ENCODE measurements at regions not wholly inside any gene's neighbourhood (a gene's known extent, or its start where the extent isn't known, plus 50 kb on each side); places are given as distances from the start of the nearest gene placed in this dataset.

DNA sequence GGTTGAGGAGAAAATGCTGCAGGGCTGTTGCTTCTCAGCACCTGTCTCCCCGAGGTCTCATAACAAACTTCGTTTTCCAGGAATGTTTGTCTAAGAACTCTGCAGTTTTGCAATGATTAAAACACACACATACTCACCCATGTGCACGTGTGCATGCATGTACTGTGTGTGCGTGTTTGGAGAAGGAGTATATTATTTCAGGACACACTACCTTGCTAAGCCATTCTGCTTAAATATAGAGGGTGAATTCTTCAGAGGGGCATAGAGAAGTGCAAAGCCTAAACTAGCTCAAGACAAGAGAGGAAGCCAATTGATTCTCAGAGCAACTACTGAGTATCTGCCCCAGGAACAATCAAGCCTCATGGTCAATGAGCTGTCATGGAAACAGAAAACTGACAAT lies 298.4 kb upstream of the MGMT start:
- TF ChIP-seq, protein P1, sequence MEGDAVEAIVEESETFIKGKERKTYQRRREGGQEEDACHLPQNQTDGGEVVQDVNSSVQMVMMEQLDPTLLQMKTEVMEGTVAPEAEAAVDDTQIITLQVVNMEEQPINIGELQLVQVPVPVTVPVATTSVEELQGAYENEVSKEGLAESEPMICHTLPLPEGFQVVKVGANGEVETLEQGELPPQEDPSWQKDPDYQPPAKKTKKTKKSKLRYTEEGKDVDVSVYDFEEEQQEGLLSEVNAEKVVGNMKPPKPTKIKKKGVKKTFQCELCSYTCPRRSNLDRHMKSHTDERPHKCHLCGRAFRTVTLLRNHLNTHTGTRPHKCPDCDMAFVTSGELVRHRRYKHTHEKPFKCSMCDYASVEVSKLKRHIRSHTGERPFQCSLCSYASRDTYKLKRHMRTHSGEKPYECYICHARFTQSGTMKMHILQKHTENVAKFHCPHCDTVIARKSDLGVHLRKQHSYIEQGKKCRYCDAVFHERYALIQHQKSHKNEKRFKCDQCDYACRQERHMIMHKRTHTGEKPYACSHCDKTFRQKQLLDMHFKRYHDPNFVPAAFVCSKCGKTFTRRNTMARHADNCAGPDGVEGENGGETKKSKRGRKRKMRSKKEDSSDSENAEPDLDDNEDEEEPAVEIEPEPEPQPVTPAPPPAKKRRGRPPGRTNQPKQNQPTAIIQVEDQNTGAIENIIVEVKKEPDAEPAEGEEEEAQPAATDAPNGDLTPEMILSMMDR (IDR thresholded peaks at IDR 0.05) = no peak
- H3K27ac ChIP-seq = no peak overlapping the region
- no peak overlapping the region for H3K4me2 ChIP-seq (ENCODE audit: low read length)
- H3K9me3 ChIP-seq (ENCODE audit: control insufficient read depth, low read length) = no peaks in the 10 kb centered on the region
- H3K4me1 ChIP-seq = no peaks in the 10 kb centered on the region
- H3K36me3 ChIP-seq (ENCODE audit: control insufficient read depth, insufficient read depth, low read length) = no peaks in the 10 kb centered on the region
- H3K4me3 ChIP-seq (ENCODE audit: low read depth, low read length) = no peak overlapping the region
- H3K79me2 ChIP-seq = no peaks in the 10 kb centered on the region
- no peak overlapping the region for H2AFZ ChIP-seq
- H3K9ac ChIP-seq = no peak overlapping the region
- H3K27me3 ChIP-seq (ENCODE audit: control insufficient read depth, insufficient read depth, low read length) = no peaks in the 10 kb centered on the region

DNA sequence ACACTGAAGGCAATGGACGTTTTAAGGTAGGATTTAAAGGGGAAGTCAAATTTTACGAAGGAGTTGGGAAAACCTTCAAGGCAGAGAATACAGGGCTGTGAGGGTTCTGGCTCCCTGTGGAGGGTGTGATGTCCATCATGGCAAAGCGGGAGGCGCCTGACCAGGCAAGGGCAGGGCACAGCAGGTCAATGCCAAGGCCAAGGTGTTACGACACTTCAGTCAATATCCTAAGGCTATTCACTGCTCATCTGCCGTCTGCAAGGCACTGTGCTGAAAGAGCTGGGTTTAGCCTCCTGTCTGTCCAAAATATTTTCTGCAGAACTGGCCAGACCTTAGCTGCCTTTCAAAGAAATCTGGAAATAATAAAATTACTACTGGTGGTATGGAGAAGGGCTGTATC lies 297.9 kb upstream of the MGMT start:
- H3K4me3 ChIP-seq (ENCODE audit: low read depth, low read length) = no peak overlapping the region
- H2AFZ ChIP-seq = no peak overlapping the region
- no peak overlapping the region for H3K9ac ChIP-seq
- H3K4me2 ChIP-seq (ENCODE audit: low read length) = no peak overlapping the region
- no peaks in the 10 kb centered on the region for H3K36me3 ChIP-seq (ENCODE audit: control insufficient read depth, insufficient read depth, low read length)
- TF ChIP-seq, protein P1 (IDR thresholded peaks at IDR 0.05) = no peak
- H3K27me3 ChIP-seq (ENCODE audit: control insufficient read depth, insufficient read depth, low read length) = no peaks in the 10 kb centered on the region
- no peak overlapping the region for H3K27ac ChIP-seq
- H3K79me2 ChIP-seq = no peaks in the 10 kb centered on the region
- H3K9me3 ChIP-seq (ENCODE audit: control insufficient read depth, low read length) = no peaks in the 10 kb centered on the region
- no peaks in the 10 kb centered on the region for H3K4me1 ChIP-seq

DNA sequence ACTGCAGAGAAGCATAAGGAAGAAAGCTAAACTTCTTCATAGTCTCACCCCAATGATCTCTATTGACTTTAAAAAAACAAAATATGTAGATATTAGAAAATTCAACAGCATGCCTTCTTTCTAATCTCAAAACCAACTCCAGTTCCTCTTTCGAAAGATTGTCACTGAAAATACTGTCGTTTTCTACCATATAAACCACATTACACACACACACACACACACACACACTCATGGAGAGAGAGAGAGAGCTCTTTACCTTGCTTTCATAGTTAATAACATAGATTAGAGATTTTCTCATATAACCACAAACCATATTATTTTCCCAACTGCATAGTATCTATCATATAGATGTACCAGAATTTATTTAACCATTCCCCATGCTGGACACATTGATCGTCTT lies 296.2 kb upstream of the MGMT start:
- H3K9me3 ChIP-seq (ENCODE audit: control insufficient read depth, low read length) = no peaks in the 10 kb centered on the region
- no peak overlapping the region for H3K27ac ChIP-seq
- H3K27me3 ChIP-seq (ENCODE audit: control insufficient read depth, insufficient read depth, low read length) = no peaks in the 10 kb centered on the region
- no peaks in the 10 kb centered on the region for H3K4me1 ChIP-seq
- TF ChIP-seq, protein P1 (IDR thresholded peaks at IDR 0.05) = no peak
- no peak overlapping the region for H3K9ac ChIP-seq
- H3K36me3 ChIP-seq (ENCODE audit: control insufficient read depth, insufficient read depth, low read length) = no peaks in the 10 kb centered on the region
- no peaks in the 10 kb centered on the region for H3K79me2 ChIP-seq
- no peak overlapping the region for H3K4me2 ChIP-seq (ENCODE audit: low read length)
- H2AFZ ChIP-seq = no peak overlapping the region
- no peak overlapping the region for H3K4me3 ChIP-seq (ENCODE audit: low read depth, low read length)

DNA sequence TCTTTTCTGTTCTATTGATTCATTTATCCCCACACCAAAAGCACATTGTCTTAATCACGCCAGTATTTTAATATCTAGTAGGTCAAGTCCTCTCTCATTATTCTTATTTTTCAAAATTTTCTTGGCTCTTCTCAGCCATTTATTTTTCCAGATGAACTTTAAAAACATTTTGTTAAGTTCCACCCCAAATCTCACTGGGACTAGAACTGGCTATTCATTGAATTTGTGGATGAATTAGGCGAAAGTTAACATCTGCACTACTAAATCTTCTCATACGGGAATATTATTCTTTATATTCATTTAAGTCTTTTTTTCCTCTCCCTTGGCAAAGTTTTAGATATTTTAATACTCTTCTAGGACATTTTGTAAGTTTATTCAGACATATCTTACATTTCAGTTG lies 295.2 kb upstream of the MGMT start:
- Histone ChIP-seq H3K36me3 (ENCODE audit: control insufficient read depth, insufficient read depth, low read length) (no peaks in the 10 kb centered on the region), H3K4me3 (ENCODE audit: low read depth, low read length) (no peak overlapping the region), H3K4me1 (no peaks in the 10 kb centered on the region), H3K79me2 (no peaks in the 10 kb centered on the region), H3K27ac (no peak overlapping the region), H3K27me3 (ENCODE audit: control insufficient read depth, insufficient read depth, low read length) (no peaks in the 10 kb centered on the region), H3K9me3 (ENCODE audit: control insufficient read depth, low read length) (no peaks in the 10 kb centered on the region), H3K9ac (no peak overlapping the region), H2AFZ (no peak overlapping the region), H3K4me2 (ENCODE audit: low read length) (no peak overlapping the region)
- TF ChIP-seq, protein P1 (IDR thresholded peaks at IDR 0.05) = no peak

DNA sequence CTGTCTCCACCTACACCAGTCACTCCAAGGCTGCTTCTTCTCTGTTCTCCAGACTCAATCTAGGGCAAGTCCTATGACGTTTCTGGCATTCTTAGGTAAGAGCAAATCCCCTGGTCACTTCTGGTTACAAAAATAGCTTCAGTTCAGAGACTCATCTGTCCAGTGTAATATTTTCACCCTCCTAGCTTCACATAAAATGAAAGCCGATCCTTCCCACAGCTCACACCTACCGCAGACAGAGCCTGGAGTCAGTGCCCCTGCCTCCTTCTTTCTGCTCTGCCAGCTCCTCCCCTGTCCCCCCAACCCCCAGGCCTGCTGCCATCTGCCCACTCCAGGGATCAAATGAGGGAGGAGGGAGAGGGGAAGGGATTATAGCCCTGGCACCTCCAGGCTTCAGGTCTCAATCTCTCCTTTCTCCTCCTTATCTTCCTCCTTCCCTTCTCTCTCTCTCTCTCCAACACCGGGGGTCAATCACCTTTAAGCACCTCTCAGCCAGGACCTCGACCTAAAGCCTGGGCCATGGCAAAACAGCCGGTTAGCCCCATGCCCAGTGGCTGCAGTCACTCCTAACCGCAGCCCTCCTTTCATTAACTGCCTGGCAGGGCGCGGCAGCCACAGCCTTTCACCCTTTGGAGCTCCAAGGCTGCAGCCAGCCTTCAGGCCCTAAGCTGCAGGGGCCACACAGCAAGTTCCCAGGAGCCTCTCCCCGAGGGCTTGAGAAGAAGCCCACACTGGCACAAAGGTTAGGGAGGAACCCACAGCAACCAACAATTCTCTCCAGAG lies 292.6 kb upstream of the MGMT start:
- Histone ChIP-seq H3K27ac (no peak overlapping the region), H3K27me3 (ENCODE audit: control insufficient read depth, insufficient read depth, low read length) (no peaks in the 10 kb centered on the region), H3K4me2 (ENCODE audit: low read length) (no peak overlapping the region), H3K79me2 (no peaks in the 10 kb centered on the region), H3K4me3 (ENCODE audit: low read depth, low read length) (no peak overlapping the region), H3K36me3 (ENCODE audit: control insufficient read depth, insufficient read depth, low read length) (no peaks in the 10 kb centered on the region), H3K4me1 (no peaks in the 10 kb centered on the region), H2AFZ (no peak overlapping the region), H3K9me3 (ENCODE audit: control insufficient read depth, low read length) (no peaks in the 10 kb centered on the region), H3K9ac (no peak overlapping the region)
- TF ChIP-seq, protein P1 (IDR thresholded peaks at IDR 0.05) = no peak

Data from parathyroid adenoma (tissue), 2 donors.